ENCODE measurements at regions not wholly inside any gene's neighbourhood (a gene's known extent, or its start where the extent isn't known, plus 50 kb on each side); places are given as distances from the start of the nearest gene placed in this dataset.

DNA sequence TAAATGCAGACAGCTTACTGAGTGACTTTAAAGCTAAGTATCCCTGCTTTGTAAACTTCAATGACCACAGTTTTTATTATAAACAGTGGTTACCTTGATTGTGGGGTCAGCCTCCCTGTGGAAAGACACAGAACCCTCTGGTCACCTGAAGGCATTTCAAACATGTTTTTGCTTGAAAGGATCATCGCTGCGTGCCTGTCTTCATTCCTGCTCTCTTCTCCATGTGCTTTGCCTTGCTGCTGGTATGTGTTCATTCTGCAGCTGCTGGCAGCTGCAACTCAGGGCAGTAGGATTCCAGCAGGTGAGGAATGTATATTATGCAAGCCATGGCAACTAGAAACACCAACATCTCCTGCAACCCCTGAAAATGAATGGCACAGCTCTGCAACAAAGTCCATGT lies 81.0 kb upstream of the VAV3 start:
- intact Hi-C loops (cut with DNase I) = no loop called here
- ATAC-seq (ENCODE audit: low FRiP score) = no peak
- 58 to 74% methylated on average over 2 of the region's 2 CpGs for WGBS, 2 donors

GRCh38 chr1:108045460-108045859 lies 80.5 kb upstream of the VAV3 start:
- WGBS, 2 donors = 58 to 66% methylated on average over 7 of the region's 7 CpGs

More for the DNA sequence above, 81.0 kb upstream of the VAV3 start:
- H3K9me3 ChIP-seq (ENCODE audit: control insufficient read depth, low read length) = peaks cover 2% of the 10 kb centered on the region
- H3K27me3 ChIP-seq (ENCODE audit: control insufficient read depth in 1 of 2, insufficient read depth in 2 of 2, low read length in 1 of 2) = no peaks in the 10 kb centered on the region
- no peak overlapping the region for H3K4me3 ChIP-seq (ENCODE audit: low read length in 2 of 2)
- no peak overlapping the region for H3K27ac ChIP-seq (ENCODE audit: low read depth in 1 of 2, low read length in 2 of 2)
- no peak for DNase-seq
- no peaks in the 10 kb centered on the region for H3K4me1 ChIP-seq (ENCODE audit: control insufficient read depth in 1 of 2, insufficient read depth in 2 of 2, low read length in 2 of 2)
- H3K36me3 ChIP-seq (ENCODE audit: control insufficient read depth in 1 of 2, insufficient read depth in 2 of 2, low read length in 1 of 2) = no peaks in the 10 kb centered on the region

GRCh38 chr1:108044318-108044717 lies 79.3 kb upstream of the VAV3 start:
- ATAC-seq (ENCODE audit: low FRiP score) (no peak), DNase-seq (no peak)
- no peaks in the 10 kb centered on the region for H3K36me3 ChIP-seq (ENCODE audit: control insufficient read depth in 1 of 2, insufficient read depth in 2 of 2, low read length in 1 of 2)
- no peak overlapping the region for H3K4me3 ChIP-seq (ENCODE audit: low read length in 2 of 2)
- 64 to 71% methylated on average over 2 of the region's 2 CpGs for WGBS, 2 donors
- intact Hi-C loops (cut with DNase I) = no loop called here
- H3K27me3 ChIP-seq (ENCODE audit: control insufficient read depth in 1 of 2, insufficient read depth in 2 of 2, low read length in 1 of 2) = no peaks in the 10 kb centered on the region
- no peaks in the 10 kb centered on the region for H3K4me1 ChIP-seq (ENCODE audit: control insufficient read depth in 1 of 2, insufficient read depth in 2 of 2, low read length in 2 of 2)
- H3K27ac ChIP-seq (ENCODE audit: low read depth in 1 of 2, low read length in 2 of 2) = no peak overlapping the region
- peaks cover 2% of the 10 kb centered on the region for H3K9me3 ChIP-seq (ENCODE audit: control insufficient read depth, low read length)

More at GRCh38 chr1:108045460-108045859, 80.5 kb upstream of the VAV3 start:
- H3K4me1 ChIP-seq (ENCODE audit: control insufficient read depth in 1 of 2, insufficient read depth in 2 of 2, low read length in 2 of 2) = no peaks in the 10 kb centered on the region
- H3K27ac ChIP-seq (ENCODE audit: low read depth in 1 of 2, low read length in 2 of 2) = no peak overlapping the region
- H3K4me3 ChIP-seq (ENCODE audit: low read length in 2 of 2) = no peak overlapping the region
- peaks cover 2% of the 10 kb centered on the region for H3K9me3 ChIP-seq (ENCODE audit: control insufficient read depth, low read length)
- DNase-seq = no peak
- no peaks in the 10 kb centered on the region for H3K36me3 ChIP-seq (ENCODE audit: control insufficient read depth in 1 of 2, insufficient read depth in 2 of 2, low read length in 1 of 2)
- ATAC-seq (ENCODE audit: low FRiP score) = no peak
- no peaks in the 10 kb centered on the region for H3K27me3 ChIP-seq (ENCODE audit: control insufficient read depth in 1 of 2, insufficient read depth in 2 of 2, low read length in 1 of 2)
- intact Hi-C loops (cut with DNase I) = no loop called here

- WGBS, 2 donors = 94 to 97% methylated on average over 8 of the region's 8 CpGs
- H3K36me3 ChIP-seq (ENCODE audit: control insufficient read depth in 1 of 2, insufficient read depth in 2 of 2, low read length in 1 of 2) = no peaks in the 10 kb centered on the region
- no peak for DNase-seq
- no peak overlapping the region for H3K4me3 ChIP-seq (ENCODE audit: low read length in 2 of 2)
- H3K27me3 ChIP-seq (ENCODE audit: control insufficient read depth in 1 of 2, insufficient read depth in 2 of 2, low read length in 1 of 2) = no peaks in the 10 kb centered on the region
- intact Hi-C loops (cut with DNase I) = no loop called here
- H3K9me3 ChIP-seq (ENCODE audit: control insufficient read depth, low read length) = peaks cover 2% of the 10 kb centered on the region
- ATAC-seq (ENCODE audit: low FRiP score) = no peak
- no peak overlapping the region for H3K27ac ChIP-seq (ENCODE audit: low read depth in 1 of 2, low read length in 2 of 2)
- no peaks in the 10 kb centered on the region for H3K4me1 ChIP-seq (ENCODE audit: control insufficient read depth in 1 of 2, insufficient read depth in 2 of 2, low read length in 2 of 2)
Observed at GRCh38 chr1:108043707-108044106, 78.7 kb upstream of the VAV3 start.

DNA sequence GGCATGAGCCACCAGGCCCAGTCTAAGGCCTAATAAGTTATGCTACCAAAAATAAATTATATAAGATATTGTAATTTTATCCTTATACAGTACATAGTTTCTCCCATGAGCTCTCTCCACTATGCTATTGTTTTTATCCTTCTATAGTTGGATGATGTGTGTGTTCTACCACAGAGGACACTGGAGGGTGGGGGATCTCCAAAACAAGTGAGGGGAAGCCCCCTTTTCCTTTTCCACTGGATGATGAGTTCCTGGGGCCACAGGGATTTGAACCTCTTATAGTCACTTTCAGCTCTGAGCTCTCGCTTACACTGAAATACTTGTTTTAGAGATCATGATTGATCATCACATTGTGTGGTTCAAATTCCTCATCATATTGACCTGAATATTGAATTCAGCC lies 77.6 kb upstream of the VAV3 start:
- H3K36me3 ChIP-seq (ENCODE audit: control insufficient read depth in 1 of 2, insufficient read depth in 2 of 2, low read length in 1 of 2) = no peaks in the 10 kb centered on the region
- H3K27ac ChIP-seq (ENCODE audit: low read depth in 1 of 2, low read length in 2 of 2) = no peak overlapping the region
- no peaks in the 10 kb centered on the region for H3K27me3 ChIP-seq (ENCODE audit: control insufficient read depth in 1 of 2, insufficient read depth in 2 of 2, low read length in 1 of 2)
- H3K9me3 ChIP-seq (ENCODE audit: control insufficient read depth, low read length) = no peaks in the 10 kb centered on the region
- DNase-seq = no peak
- ATAC-seq (ENCODE audit: low FRiP score) = no peak
- intact Hi-C loops (cut with DNase I) = no loop called here
- 96 to 100% methylated on average over 1 of the region's 1 CpG for WGBS, 2 donors
- H3K4me3 ChIP-seq (ENCODE audit: low read length in 2 of 2) = no peak overlapping the region
- no peaks in the 10 kb centered on the region for H3K4me1 ChIP-seq (ENCODE audit: control insufficient read depth in 1 of 2, insufficient read depth in 2 of 2, low read length in 2 of 2)

- H3K4me3 ChIP-seq (ENCODE audit: low read length in 2 of 2) = no peak overlapping the region
- DNase-seq (no peak), ATAC-seq (ENCODE audit: low FRiP score) (no peak)
- 5 to 8% methylated on average over 7 of the region's 7 CpGs for WGBS, 2 donors
- no peaks in the 10 kb centered on the region for H3K27me3 ChIP-seq (ENCODE audit: control insufficient read depth in 1 of 2, insufficient read depth in 2 of 2, low read length in 1 of 2)
- intact Hi-C loops (cut with DNase I) = no loop called here
- no peak overlapping the region for H3K27ac ChIP-seq (ENCODE audit: low read depth in 1 of 2, low read length in 2 of 2)
- H3K9me3 ChIP-seq (ENCODE audit: control insufficient read depth, low read length) = no peaks in the 10 kb centered on the region
- H3K4me1 ChIP-seq (ENCODE audit: control insufficient read depth in 1 of 2, insufficient read depth in 2 of 2, low read length in 2 of 2) = no peaks in the 10 kb centered on the region
- no peaks in the 10 kb centered on the region for H3K36me3 ChIP-seq (ENCODE audit: control insufficient read depth in 1 of 2, insufficient read depth in 2 of 2, low read length in 1 of 2)
Observed at GRCh38 chr1:108041360-108042142, 76.6 kb upstream of the VAV3 start.

DNA sequence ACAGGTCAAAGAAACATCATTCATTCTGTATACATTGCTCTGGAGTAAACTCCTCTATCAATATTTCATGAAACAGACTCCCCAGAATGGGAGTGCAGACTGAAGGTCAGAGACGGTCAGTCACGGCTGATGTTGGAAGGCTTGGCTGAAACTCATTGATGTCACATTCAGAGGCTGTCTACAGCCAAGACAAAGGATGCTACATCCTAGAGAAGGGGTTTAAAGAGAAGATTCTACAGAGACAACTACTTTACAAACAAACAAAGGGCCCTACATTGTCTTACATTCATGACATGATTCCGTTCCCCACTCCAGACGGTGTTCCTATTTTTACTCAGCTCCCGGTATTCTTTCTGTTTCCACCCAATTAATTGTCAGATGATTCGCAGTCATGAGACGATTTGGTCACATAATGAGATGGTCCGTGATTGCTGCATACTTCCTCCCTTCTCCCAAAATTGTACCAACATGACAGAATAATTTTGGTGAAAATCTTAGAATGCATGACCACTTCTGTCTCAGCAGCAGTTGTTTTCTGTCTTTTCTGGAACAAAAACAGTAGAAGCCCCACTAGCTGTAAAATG lies 73.8 kb upstream of the VAV3 start:
- Histone ChIP-seq H3K4me3 (ENCODE audit: low read length in 2 of 2) (no peak overlapping the region), H3K9me3 (ENCODE audit: control insufficient read depth, low read length) (no peaks in the 10 kb centered on the region), H3K27ac (ENCODE audit: low read depth in 1 of 2, low read length in 2 of 2) (no peak overlapping the region), H3K27me3 (ENCODE audit: control insufficient read depth in 1 of 2, insufficient read depth in 2 of 2, low read length in 1 of 2) (no peaks in the 10 kb centered on the region), H3K36me3 (ENCODE audit: control insufficient read depth in 1 of 2, insufficient read depth in 2 of 2, low read length in 1 of 2) (no peaks in the 10 kb centered on the region), H3K4me1 (ENCODE audit: control insufficient read depth in 1 of 2, insufficient read depth in 2 of 2, low read length in 2 of 2) (no peaks in the 10 kb centered on the region)
- ATAC-seq (ENCODE audit: low FRiP score) (no peak), DNase-seq (no peak)
- 92% methylated on average over 8 of the region's 8 CpGs for WGBS, 2 donors
- intact Hi-C loops (cut with DNase I) = no loop called here

DNA sequence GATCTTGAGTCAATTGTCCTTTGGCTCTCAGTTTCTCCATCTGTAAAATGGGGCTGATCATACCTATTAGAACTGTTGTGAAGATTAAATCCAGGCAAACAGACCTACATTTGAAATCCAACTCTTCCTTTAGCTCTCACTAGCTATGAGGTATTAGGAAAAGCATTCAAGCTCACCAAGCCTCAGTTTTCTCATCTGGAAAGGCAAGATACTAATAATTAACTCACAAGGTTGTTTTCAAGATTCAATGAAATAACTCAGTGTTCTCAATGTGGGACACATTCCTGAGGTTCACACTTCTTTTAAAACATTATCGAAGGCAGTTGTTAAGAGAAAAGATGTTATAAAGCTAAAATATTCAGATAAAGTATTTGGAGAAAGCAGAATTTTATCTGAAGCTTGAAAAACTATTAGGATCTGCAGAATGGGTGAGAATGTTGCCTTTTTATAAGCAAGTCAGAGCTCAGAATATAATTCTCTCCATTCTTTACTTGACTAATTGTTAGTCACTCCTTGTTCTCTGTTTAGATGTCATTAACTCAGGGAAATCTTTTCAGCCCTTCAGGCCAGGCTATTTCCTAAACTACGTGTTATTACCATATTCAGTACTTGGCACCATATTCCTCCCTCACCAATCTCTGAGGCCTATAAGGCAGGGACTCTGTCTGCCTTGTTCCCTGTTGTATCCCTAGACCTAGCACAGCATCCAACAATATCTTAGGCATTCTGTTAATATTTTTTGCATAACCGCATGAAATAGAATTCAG lies 72.0 kb upstream of the VAV3 start:
- ATAC-seq (ENCODE audit: low FRiP score) (no peak), DNase-seq (no peak)
- Histone ChIP-seq H3K9me3 (ENCODE audit: control insufficient read depth, low read length) (no peaks in the 10 kb centered on the region), H3K4me1 (ENCODE audit: control insufficient read depth in 1 of 2, insufficient read depth in 2 of 2, low read length in 2 of 2) (no peaks in the 10 kb centered on the region), H3K27me3 (ENCODE audit: control insufficient read depth in 1 of 2, insufficient read depth in 2 of 2, low read length in 1 of 2) (no peaks in the 10 kb centered on the region), H3K4me3 (ENCODE audit: low read length in 2 of 2) (no peak overlapping the region), H3K36me3 (ENCODE audit: control insufficient read depth in 1 of 2, insufficient read depth in 2 of 2, low read length in 1 of 2) (no peaks in the 10 kb centered on the region), H3K27ac (ENCODE audit: low read depth in 1 of 2, low read length in 2 of 2) (no peak overlapping the region)
- WGBS, 2 donors = 89 to 96% methylated on average over 3 of the region's 3 CpGs
- intact Hi-C loops (cut with DNase I) = no loop called here

Measured in aorta (tissue), 5 donors.